Stimulated activated CD4-positive, alpha-beta T cell treated with anti-CD3 and anti-CD28 coated beads, TNF-alpha, amount 100 ng/mL, for 4 hours (primary cell): ENCODE measurements at regions not wholly inside any gene's neighbourhood (a gene's known extent, or its start where the extent isn't known, plus 50 kb on each side); places are given as distances from the start of the nearest gene placed in this dataset.

Source experiments
- DNase-seq, 3 experiments: peaks; one replicate each; pipeline ENCODE4 v3.0.0-alpha.2; 2020; ENCODE audit warnings: low read depth in 3 of 3

GRCh38 chr2:240341064-240341463 lies 94.4 kb upstream of the GPC1 start:
- no peak for DNase-seq

- no peak for DNase-seq
Measured at GRCh38 chr2:240343548-240343947, 91.9 kb upstream of the GPC1 start.

- DNase-seq = no peak
Measured at GRCh38 chr2:240344904-240345303, 90.6 kb upstream of the GPC1 start.

GRCh38 chr2:240346015-240346752 lies 89.3 kb upstream of the GPC1 start:
- no peak for DNase-seq

- DNase-seq = no peak
Measured at GRCh38 chr2:240346753-240347372, 88.6 kb upstream of the GPC1 start.

GRCh38 chr2:240347373-240347940 lies 88.0 kb upstream of the GPC1 start:
- no peak for DNase-seq

- DNase-seq = no peak
Measured at GRCh38 chr2:240347949-240348500, 87.4 kb upstream of the GPC1 start.

GRCh38 chr2:240348522-240348921 lies 86.9 kb upstream of the GPC1 start:
- DNase-seq = no peak

GRCh38 chr2:240349133-240350005 lies 86.1 kb upstream of the GPC1 start:
- no peak for DNase-seq

GRCh38 chr2:240350006-240350355 lies 85.5 kb upstream of the GPC1 start:
- no peak for DNase-seq

- DNase-seq = no peak
Measured at GRCh38 chr2:240350696-240351087, 84.8 kb upstream of the GPC1 start.

GRCh38 chr2:240351088-240351741 lies 84.2 kb upstream of the GPC1 start:
- no peak for DNase-seq

- no peak for DNase-seq
Measured at GRCh38 chr2:240351826-240352426, 83.5 kb upstream of the GPC1 start.

- DNase-seq = no peak
Measured at GRCh38 chr2:240353086-240353798, 82.2 kb upstream of the GPC1 start.

GRCh38 chr2:240353944-240354343 lies 81.5 kb upstream of the GPC1 start:
- no peak for DNase-seq

- DNase-seq = no peak
Measured at GRCh38 chr2:240355001-240355891, 80.2 kb upstream of the GPC1 start.

GRCh38 chr2:240355962-240356361 lies 79.5 kb upstream of the GPC1 start:
- DNase-seq = no peak

GRCh38 chr2:240356700-240357640 lies 78.5 kb upstream of the GPC1 start:
- no peak for DNase-seq
